Ovary (tissue), 7 donors: ENCODE measurements at regions not wholly inside any gene's neighbourhood (a gene's known extent, or its start where the extent isn't known, plus 50 kb on each side); places are given as distances from the start of the nearest gene placed in this dataset.

Experiments
- DNase-seq, 5 donors: peaks; one replicate each; pipeline ENCODE4 v3.0.0-alpha.2; 2019 to 2020
- H3K27ac ChIP-seq, 2 donors: fragments of 200-600 bp; one replicate each; pipeline versions ENCODE4 v1.5.1 to v1.8.0; 2019 to 2022
- H3K27me3 ChIP-seq: fragments of 200-600 bp; one replicate; pipeline ENCODE4 v1.8.0; 2022
- H3K36me3 ChIP-seq: fragments of 200-600 bp; sonication (generic); one replicate; pipeline ENCODE4 v1.5.1; 2019
- H3K4me1 ChIP-seq: one replicate; pipeline ENCODE4 v1.8.1; 2013; ENCODE audit warnings: mild to moderate bottlenecking, moderate library complexity; ENCODE audit not compliant: insufficient read depth
- H3K4me3 ChIP-seq: fragments of 200-600 bp; sonication (generic); one replicate; pipeline ENCODE4 v1.5.1; 2017
- H3K9me3 ChIP-seq, 2 donors: fragments of 200-600 bp in 1 of 2; sonication (generic) in 1 of 2; one replicate each; pipeline versions ENCODE4 v1.5.1 to v1.8.1; 2013 to 2019; ENCODE audit warnings: mild to moderate bottlenecking in 1 of 2, moderate library complexity in 1 of 2
- EP300 ChIP-seq: sonication (generic); formaldehyde crosslinking; IDR thresholded peaks from one replicate; pipeline ENCODE4 v1.6.1; 2017; ENCODE audit warnings: antibody characterized with exemption
- POLR2A ChIP-seq: fragments of 450-650 bp; IDR thresholded peaks from one replicate; pipeline ENCODE4 v1.6.1; 2017; ENCODE audit warnings: antibody characterized with exemption, mild to moderate bottlenecking, moderate library complexity
- WGBS, 3 donors: extraction: QIAGEN DNeasy Blood & Tissue Kit in 1 of 3; methylation state at CpG; one replicate each; pipeline versions ENCODE4 v1.1.5 to v1.1.7; 2013 to 2017; 5-methylcytosine and 5-hydroxymethylcytosine counted together
- intact Hi-C, 4 donors: fragments of 100-400 bp; cut with DNase I; formaldehyde crosslinking; loops; one replicate each; pipeline versions ENCODE4 v1.11.0 to v1.15.1; 2022 to 2023
- TF ChIP-seq, protein P1 (sequence below), 3 donors: fragments of 450-650 bp in 2 of 3; fragments of 200-600 bp in 1 of 3; IDR thresholded peaks; one replicate each; pipeline versions ENCODE4 v1.5.1 to v1.8.0; 2016 to 2022; ENCODE audit warnings: antibody characterized with exemption in 3 of 3, mild to moderate bottlenecking in 1 of 3
- donor health status: DM: no; HTN: no; CAD: no; lungs with moderate emphysema.
- donor health status: DM: no; HTN: no; CAD: no.
- donor health status: Bipolar disorder and iron deficiency.
- donor health status: DM: no; HTN: no; CAD: no.
- donor health status: DM: yes; HTN: yes; CAD: no.

DNA sequence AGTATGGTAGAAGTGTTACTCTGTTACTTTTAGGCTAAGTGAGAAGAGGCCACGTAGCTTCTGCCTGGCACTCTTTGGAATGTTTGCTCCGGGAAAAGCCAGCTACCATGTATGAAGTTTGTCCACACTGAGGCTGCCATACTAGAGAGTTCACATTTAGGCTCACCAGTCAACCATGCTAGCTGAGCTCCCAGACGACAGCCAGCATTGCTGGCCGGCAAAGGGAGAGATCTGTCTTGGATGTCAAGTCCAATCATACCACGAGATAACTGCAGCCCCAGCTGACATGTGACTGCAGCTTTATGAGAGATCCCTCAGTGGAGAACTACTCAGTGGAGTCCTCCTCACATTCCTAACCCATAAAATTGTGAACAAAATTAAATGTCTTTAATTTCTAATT is 321.2 kb upstream of the F9 start:
- Histone ChIP-seq H3K4me1 (no peaks in the 10 kb centered on the region), H3K9me3 (no peaks in the 10 kb centered on the region), H3K27me3 (no peaks in the 10 kb centered on the region), H3K36me3 (no peaks in the 10 kb centered on the region), H3K27ac (no peak overlapping the region), H3K4me3 (no peak overlapping the region)
- DNase-seq: no peak
- intact Hi-C loops: no loop called here
- 49 to 58% (median 55%) methylated on average over 5 of the region's 5 CpGs for WGBS, 3 donors
- TF ChIP-seq, protein P1, sequence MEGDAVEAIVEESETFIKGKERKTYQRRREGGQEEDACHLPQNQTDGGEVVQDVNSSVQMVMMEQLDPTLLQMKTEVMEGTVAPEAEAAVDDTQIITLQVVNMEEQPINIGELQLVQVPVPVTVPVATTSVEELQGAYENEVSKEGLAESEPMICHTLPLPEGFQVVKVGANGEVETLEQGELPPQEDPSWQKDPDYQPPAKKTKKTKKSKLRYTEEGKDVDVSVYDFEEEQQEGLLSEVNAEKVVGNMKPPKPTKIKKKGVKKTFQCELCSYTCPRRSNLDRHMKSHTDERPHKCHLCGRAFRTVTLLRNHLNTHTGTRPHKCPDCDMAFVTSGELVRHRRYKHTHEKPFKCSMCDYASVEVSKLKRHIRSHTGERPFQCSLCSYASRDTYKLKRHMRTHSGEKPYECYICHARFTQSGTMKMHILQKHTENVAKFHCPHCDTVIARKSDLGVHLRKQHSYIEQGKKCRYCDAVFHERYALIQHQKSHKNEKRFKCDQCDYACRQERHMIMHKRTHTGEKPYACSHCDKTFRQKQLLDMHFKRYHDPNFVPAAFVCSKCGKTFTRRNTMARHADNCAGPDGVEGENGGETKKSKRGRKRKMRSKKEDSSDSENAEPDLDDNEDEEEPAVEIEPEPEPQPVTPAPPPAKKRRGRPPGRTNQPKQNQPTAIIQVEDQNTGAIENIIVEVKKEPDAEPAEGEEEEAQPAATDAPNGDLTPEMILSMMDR (IDR thresholded peaks at IDR 0.05): no peak
- TF ChIP-seq POLR2A: no peak
- no peak for TF ChIP-seq EP300

DNA sequence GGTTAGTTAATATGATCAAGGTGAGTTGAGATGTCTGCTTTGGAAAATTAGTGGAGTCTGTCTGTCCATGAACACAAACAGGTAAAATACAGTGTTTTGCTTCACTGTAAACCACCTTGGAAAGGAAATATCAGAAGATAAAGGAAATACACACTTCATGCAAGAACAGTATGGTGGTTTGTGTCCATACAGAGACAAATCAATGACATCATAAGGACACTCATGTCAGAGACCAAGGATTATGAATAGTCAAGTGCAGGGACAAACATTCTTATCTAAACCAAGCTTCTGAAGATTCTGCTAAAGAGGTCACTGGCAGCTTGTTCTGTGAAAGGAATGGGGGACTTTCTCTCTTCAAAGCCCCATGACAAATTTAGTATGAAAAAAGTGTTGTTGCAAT is 322.9 kb upstream of the F9 start:
- TF ChIP-seq POLR2A (no peak), EP300 (no peak)
- TF ChIP-seq, protein P1 (IDR thresholded peaks at IDR 0.05): no peak
- Histone ChIP-seq H3K4me1 (no peaks in the 10 kb centered on the region), H3K27me3 (no peaks in the 10 kb centered on the region), H3K9me3 (no peaks in the 10 kb centered on the region), H3K36me3 (no peaks in the 10 kb centered on the region), H3K27ac (no peak overlapping the region), H3K4me3 (no peak overlapping the region)
- DNase-seq: no peak
- intact Hi-C loops: no loop called here

DNA sequence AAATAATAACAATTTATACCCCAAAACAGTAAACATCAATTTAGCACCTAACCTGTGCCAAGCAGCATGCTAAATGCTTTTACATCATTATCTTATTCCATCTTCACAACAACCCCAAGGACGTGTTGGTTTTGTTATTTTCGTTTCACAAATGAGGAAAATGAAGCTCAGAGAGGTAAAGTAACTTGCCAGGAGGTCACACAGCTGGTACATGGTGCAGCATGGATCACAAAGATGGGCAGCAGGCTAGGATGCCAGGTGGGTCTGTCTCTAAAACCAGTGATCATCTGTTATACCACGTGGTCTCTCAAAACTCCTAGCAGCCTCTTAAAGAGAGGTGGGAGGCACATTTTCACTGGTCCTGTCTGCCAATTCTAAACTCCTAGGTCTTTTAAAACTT is 323.6 kb upstream of the F9 start:
- 16 to 33% (median 29%) methylated on average over 3 of the region's 3 CpGs for WGBS, 3 donors
- intact Hi-C loops: no loop called here
- DNase-seq: no peak

DNA sequence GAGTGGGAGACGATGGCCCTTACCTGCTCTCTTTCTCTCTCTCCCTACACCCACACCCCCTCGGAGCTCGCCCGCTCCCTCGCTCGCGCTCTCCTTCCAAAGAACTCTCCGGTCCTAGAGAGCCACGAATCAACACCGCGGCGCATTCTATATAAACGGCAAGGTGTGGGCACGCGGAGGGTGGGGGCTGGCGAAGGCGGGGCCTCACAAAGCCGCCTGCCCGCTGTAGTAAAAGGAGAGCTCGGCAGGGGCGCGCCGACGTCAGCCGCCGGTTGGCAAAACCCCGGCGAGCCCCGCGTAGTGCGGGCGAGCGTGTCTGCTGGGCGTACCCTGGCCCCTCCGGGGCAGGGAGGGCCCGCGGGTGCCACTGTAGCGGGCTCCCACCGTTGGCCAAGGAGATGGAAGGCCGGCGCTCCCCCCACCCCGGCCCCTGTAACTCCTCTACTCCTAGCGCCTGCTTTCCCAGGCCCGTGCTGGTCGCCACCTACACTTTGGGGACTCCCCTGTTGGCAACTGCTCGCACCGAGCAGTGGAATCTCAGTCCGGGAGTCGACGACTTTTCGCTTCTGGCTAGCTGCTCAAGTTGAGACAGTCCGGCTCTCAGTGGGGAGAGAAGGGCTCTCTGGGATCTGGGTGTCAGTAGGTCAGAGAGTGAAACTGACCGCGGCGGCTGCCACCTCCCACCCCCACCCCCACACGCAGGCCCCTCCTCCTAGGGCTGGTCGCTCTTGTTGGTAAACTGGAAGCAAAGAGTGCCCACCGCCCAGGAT is 325.5 kb upstream of the F9 start:
- no peaks in the 10 kb centered on the region for H3K4me1 ChIP-seq
- no peaks in the 10 kb centered on the region for H3K27me3 ChIP-seq
- H3K36me3 ChIP-seq: no peaks in the 10 kb centered on the region
- H3K9me3 ChIP-seq: no peaks in the 10 kb centered on the region
- no peak overlapping the region for H3K27ac ChIP-seq
- TF ChIP-seq POLR2A: no peak
- no peak for TF ChIP-seq EP300
- TF ChIP-seq, protein P1 (IDR thresholded peaks at IDR 0.05): no peak
- 20 to 27% (median 27%) methylated on average over 51 to 58 of the region's 58 CpGs for WGBS, 3 donors
- intact Hi-C loops: no loop called here
- H3K4me3 ChIP-seq: peak overlapping the region; percentile 29
- DNase-seq: peak in 4 of 5 donors; percentile 15 to 48 (median 23)

More for the DNA sequence above, 323.6 kb upstream of the F9 start:
- TF ChIP-seq, protein P1 (IDR thresholded peaks at IDR 0.05): no peak
- no peak for TF ChIP-seq POLR2A
- TF ChIP-seq EP300: no peak
- H3K4me3 ChIP-seq: no peak overlapping the region
- no peaks in the 10 kb centered on the region for H3K4me1 ChIP-seq
- no peaks in the 10 kb centered on the region for H3K27me3 ChIP-seq
- no peak overlapping the region for H3K27ac ChIP-seq
- no peaks in the 10 kb centered on the region for H3K9me3 ChIP-seq
- no peaks in the 10 kb centered on the region for H3K36me3 ChIP-seq
